ENCODE measurements at regions not wholly inside any gene's neighbourhood (a gene's known extent, or its start where the extent isn't known, plus 50 kb on each side); places are given as distances from the start of the nearest gene placed in this dataset.

DNA sequence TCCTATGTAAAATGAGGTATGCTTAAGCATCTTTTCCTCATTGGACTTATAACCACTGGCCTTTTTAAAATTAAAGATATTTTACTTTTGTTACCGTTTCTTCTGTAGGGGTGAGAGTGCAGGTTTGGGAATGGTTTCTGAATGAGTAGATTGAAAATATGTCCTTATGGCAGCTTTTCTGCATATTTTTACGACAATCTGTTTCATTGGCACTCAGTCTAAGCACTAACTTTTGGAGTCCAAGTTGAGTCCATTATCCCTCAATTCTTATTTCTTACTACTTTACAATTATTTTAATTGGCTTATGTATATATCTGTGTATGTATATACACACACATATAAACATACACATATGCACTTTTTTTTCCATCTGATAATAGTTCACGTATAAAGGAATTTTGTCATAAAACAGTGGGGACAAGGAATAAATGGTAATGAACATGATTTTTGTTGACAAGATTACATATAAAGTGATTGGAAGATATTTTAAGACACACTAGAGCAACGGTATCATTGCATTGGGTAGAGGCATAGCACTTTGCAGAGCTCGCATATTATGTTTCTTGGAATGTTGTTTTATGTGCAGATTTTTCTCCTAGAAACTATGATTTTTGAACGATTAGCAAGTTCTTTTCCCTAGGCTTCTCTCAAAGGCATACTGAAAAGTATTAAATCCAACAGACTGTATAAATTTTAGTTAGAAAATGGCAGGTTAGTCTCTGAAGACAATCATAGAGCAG lies 133.0 kb downstream of the FAT4 start:
- TF ChIP-seq CTCF (IDR thresholded peaks at IDR 0.05): no peak
- no peak for TF ChIP-seq POLR2A (IDR thresholded peaks at IDR 0.05)

Data from Peyer's patch (tissue), 4 donors.